ENCODE measurements at regions not wholly inside any gene's neighbourhood (a gene's known extent, or its start where the extent isn't known, plus 50 kb on each side); places are given as distances from the start of the nearest gene placed in this dataset.

GRCh38 chr6:80969439-80969838 is 783.0 kb downstream of the TENT5A start:
- Histone ChIP-seq H3K27me3 (ENCODE audit: control insufficient read depth, low read length) (no peaks in the 10 kb centered on the region), H3K9me2 (replicated peaks; ENCODE audit: control insufficient read depth, low read length) (no peaks in the 10 kb centered on the region), H3K4me3 (ENCODE audit: low read length) (no peak overlapping the region), H3K36me3 (ENCODE audit: control insufficient read depth, low read length) (no peaks in the 10 kb centered on the region), H3K79me2 (ENCODE audit: control insufficient read depth, low read length) (no peaks in the 10 kb centered on the region), H3K9me3 (ENCODE audit: control insufficient read depth, insufficient read depth, low read length) (no peaks in the 10 kb centered on the region), H3F3A (ENCODE audit: control insufficient read depth, insufficient read depth) (no peaks in the 10 kb centered on the region), H3K4me2 (ENCODE audit: low read length) (no peak overlapping the region), H3K4me1 (ENCODE audit: control insufficient read depth, low read length) (no peaks in the 10 kb centered on the region), H4K20me1 (ENCODE audit: control insufficient read depth, insufficient read depth, low read depth, low read length) (no peaks in the 10 kb centered on the region), H3K27ac (ENCODE audit: low read depth, low read length) (no peak overlapping the region)
- no peak for TF ChIP-seq EZH2phosphoT487 (IDR thresholded peaks at IDR 0.05; ENCODE audit: borderline replicate concordance, low read length)
- TF ChIP-seq, protein P1, sequence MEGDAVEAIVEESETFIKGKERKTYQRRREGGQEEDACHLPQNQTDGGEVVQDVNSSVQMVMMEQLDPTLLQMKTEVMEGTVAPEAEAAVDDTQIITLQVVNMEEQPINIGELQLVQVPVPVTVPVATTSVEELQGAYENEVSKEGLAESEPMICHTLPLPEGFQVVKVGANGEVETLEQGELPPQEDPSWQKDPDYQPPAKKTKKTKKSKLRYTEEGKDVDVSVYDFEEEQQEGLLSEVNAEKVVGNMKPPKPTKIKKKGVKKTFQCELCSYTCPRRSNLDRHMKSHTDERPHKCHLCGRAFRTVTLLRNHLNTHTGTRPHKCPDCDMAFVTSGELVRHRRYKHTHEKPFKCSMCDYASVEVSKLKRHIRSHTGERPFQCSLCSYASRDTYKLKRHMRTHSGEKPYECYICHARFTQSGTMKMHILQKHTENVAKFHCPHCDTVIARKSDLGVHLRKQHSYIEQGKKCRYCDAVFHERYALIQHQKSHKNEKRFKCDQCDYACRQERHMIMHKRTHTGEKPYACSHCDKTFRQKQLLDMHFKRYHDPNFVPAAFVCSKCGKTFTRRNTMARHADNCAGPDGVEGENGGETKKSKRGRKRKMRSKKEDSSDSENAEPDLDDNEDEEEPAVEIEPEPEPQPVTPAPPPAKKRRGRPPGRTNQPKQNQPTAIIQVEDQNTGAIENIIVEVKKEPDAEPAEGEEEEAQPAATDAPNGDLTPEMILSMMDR (IDR thresholded peaks at IDR 0.05; ENCODE audit: low read depth, low read length, poor library complexity, severe bottlenecking) = no peak

GRCh38 chr6:80967609-80968008 is 784.9 kb downstream of the TENT5A start:
- no peaks in the 10 kb centered on the region for H3K9me3 ChIP-seq (ENCODE audit: control insufficient read depth, insufficient read depth, low read length)
- no peaks in the 10 kb centered on the region for H3F3A ChIP-seq (ENCODE audit: control insufficient read depth, insufficient read depth)
- H3K4me1 ChIP-seq (ENCODE audit: control insufficient read depth, low read length) = no peaks in the 10 kb centered on the region
- H3K4me3 ChIP-seq (ENCODE audit: low read length) = no peak overlapping the region
- H3K79me2 ChIP-seq (ENCODE audit: control insufficient read depth, low read length) = no peaks in the 10 kb centered on the region
- H3K27ac ChIP-seq (ENCODE audit: low read depth, low read length) = no peak overlapping the region
- H4K20me1 ChIP-seq (ENCODE audit: control insufficient read depth, insufficient read depth, low read depth, low read length) = no peaks in the 10 kb centered on the region
- no peaks in the 10 kb centered on the region for H3K9me2 ChIP-seq (replicated peaks; ENCODE audit: control insufficient read depth, low read length)
- no peak overlapping the region for H3K4me2 ChIP-seq (ENCODE audit: low read length)
- TF ChIP-seq, protein P1 (IDR thresholded peaks at IDR 0.05; ENCODE audit: low read depth, low read length, poor library complexity, severe bottlenecking) = no peak
- no peak for TF ChIP-seq EZH2phosphoT487 (IDR thresholded peaks at IDR 0.05; ENCODE audit: borderline replicate concordance, low read length)
- no peaks in the 10 kb centered on the region for H3K36me3 ChIP-seq (ENCODE audit: control insufficient read depth, low read length)
- H3K27me3 ChIP-seq (ENCODE audit: control insufficient read depth, low read length) = no peaks in the 10 kb centered on the region

DNA sequence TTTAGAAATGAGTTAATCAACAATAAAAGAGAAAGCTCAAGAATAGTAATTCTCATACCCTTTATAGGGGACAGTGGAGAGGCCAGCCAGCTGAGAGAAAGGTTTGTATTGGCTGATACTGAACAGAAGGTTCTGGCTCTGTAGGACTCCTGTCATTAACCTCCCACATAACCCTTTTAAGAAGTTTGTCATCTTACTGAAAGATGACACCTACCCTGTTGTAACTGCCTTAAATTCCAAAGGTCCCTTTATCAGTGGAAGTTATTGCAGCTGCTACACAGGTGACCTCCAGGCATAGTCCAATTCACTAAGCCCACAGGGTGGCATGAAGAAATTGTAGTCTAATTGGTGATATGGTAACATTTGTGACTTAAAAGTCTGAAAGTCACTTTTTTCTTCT is 790.1 kb downstream of the TENT5A start:
- Histone ChIP-seq H3K4me3 (ENCODE audit: low read length) (no peak overlapping the region), H3K27me3 (ENCODE audit: control insufficient read depth, low read length) (no peaks in the 10 kb centered on the region), H4K20me1 (ENCODE audit: control insufficient read depth, insufficient read depth, low read depth, low read length) (no peaks in the 10 kb centered on the region), H3K36me3 (ENCODE audit: control insufficient read depth, low read length) (no peaks in the 10 kb centered on the region), H3F3A (ENCODE audit: control insufficient read depth, insufficient read depth) (no peaks in the 10 kb centered on the region), H3K79me2 (ENCODE audit: control insufficient read depth, low read length) (no peaks in the 10 kb centered on the region), H3K9me3 (ENCODE audit: control insufficient read depth, insufficient read depth, low read length) (no peaks in the 10 kb centered on the region), H3K27ac (ENCODE audit: low read depth, low read length) (no peak overlapping the region), H3K4me2 (ENCODE audit: low read length) (no peak overlapping the region), H3K9me2 (replicated peaks; ENCODE audit: control insufficient read depth, low read length) (no peaks in the 10 kb centered on the region), H3K4me1 (ENCODE audit: control insufficient read depth, low read length) (no peaks in the 10 kb centered on the region)
- TF ChIP-seq, protein P1 (IDR thresholded peaks at IDR 0.05; ENCODE audit: low read depth, low read length, poor library complexity, severe bottlenecking) = no peak
- no peak for TF ChIP-seq EZH2phosphoT487 (IDR thresholded peaks at IDR 0.05; ENCODE audit: borderline replicate concordance, low read length)

DNA sequence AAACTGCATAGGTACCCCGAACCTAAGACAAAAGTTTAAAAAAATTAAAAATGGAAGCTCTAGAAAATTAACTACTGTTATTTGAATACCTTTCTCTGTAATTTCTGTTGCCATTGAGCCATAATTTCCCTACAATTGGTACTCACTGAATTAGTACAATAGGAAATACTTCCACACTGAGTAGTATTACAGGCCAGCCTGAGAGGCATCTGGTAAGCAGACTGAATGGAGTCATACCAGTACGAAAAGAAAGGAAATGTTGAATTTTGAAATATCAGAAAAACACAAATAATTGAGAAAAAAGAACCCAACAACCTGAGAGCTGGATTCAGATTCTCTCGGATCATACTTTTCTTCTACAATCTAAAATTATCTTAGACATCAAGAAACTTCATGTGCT is 791.3 kb downstream of the TENT5A start:
- Histone ChIP-seq H3K27me3 (ENCODE audit: control insufficient read depth, low read length) (no peaks in the 10 kb centered on the region), H3K4me2 (ENCODE audit: low read length) (no peak overlapping the region), H3K4me3 (ENCODE audit: low read length) (no peak overlapping the region), H3F3A (ENCODE audit: control insufficient read depth, insufficient read depth) (no peaks in the 10 kb centered on the region), H4K20me1 (ENCODE audit: control insufficient read depth, insufficient read depth, low read depth, low read length) (no peaks in the 10 kb centered on the region), H3K27ac (ENCODE audit: low read depth, low read length) (no peak overlapping the region), H3K9me3 (ENCODE audit: control insufficient read depth, insufficient read depth, low read length) (no peaks in the 10 kb centered on the region), H3K79me2 (ENCODE audit: control insufficient read depth, low read length) (no peaks in the 10 kb centered on the region), H3K36me3 (ENCODE audit: control insufficient read depth, low read length) (no peaks in the 10 kb centered on the region), H3K4me1 (ENCODE audit: control insufficient read depth, low read length) (no peaks in the 10 kb centered on the region), H3K9me2 (replicated peaks; ENCODE audit: control insufficient read depth, low read length) (no peaks in the 10 kb centered on the region)
- TF ChIP-seq, protein P1 (IDR thresholded peaks at IDR 0.05; ENCODE audit: low read depth, low read length, poor library complexity, severe bottlenecking) = no peak
- no peak for TF ChIP-seq EZH2phosphoT487 (IDR thresholded peaks at IDR 0.05; ENCODE audit: borderline replicate concordance, low read length)

All from DOHH2 (cell line).